A549 (cell line): ENCODE measurements at regions not wholly inside any gene's neighbourhood (a gene's known extent, or its start where the extent isn't known, plus 50 kb on each side); places are given as distances from the start of the nearest gene placed in this dataset.

Source experiments
- ATAC-seq, 2 experiments: fragments of 200-7000 bp in 1 of 2; fragments of >200 bp in 1 of 2; cut with Nextera tagmentation in 1 of 2; cut with Tn5 transposase in 1 of 2; 3 replicates each; pipeline versions ENCODE4 v1.8.0 to v1.9.1; 2018 to 2020; ENCODE audit warnings: mild to moderate bottlenecking in 1 of 2, moderate library complexity in 1 of 2
- CTCF ChIA-PET: fragments of 300-600 bp; sonication (Branson Sonifier 250); formaldehyde crosslinking; extraction: SDS; loops from one replicate; lab custom pipeline; 2021; ENCODE audit warnings: antibody characterized with exemption, inconsistent platforms; lab: Yijun Ruan, JAX
- POLR2A ChIA-PET: fragments of 350-600 bp; formaldehyde crosslinking; extraction: SDS; loops from one replicate; lab custom pipeline; 2021; ENCODE audit warnings: antibody characterized with exemption, inconsistent platforms; lab: Yijun Ruan, JAX
- DNase-seq, 2 experiments: peaks; one replicate each; pipeline versions ENCODE4 v3.0.0 to v3.0.0-alpha.2; 2011 to 2016; ENCODE audit warnings: low read depth in 1 of 2, low spot score in 1 of 2
- FAIRE-seq: peaks from 2 replicates; lab custom pipeline; 2011; peaks lifted over from hg19 to GRCh38; lab: Jason Lieb, UNC
- H3K27ac ChIP-seq, 2 experiments: fragments of >200 bp; sonication (Bioruptor Twin); formaldehyde crosslinking; 3 replicates each; pipeline ENCODE4 v1.5.1; 2016 to 2017
- H3K4me1 ChIP-seq: fragments of >200 bp; sonication (Bioruptor Twin); formaldehyde crosslinking; 3 replicates; pipeline ENCODE4 v1.6.1; 2016
- H3K4me2 ChIP-seq: fragments of >200 bp; sonication (Bioruptor Twin); formaldehyde crosslinking; 3 replicates; pipeline ENCODE4 v1.6.1; 2016
- H3K4me3 ChIP-seq: fragments of >200 bp; sonication (Bioruptor Twin); formaldehyde crosslinking; 3 replicates; pipeline ENCODE4 v1.5.1; 2016
- H3K9me3 ChIP-seq: fragments of >200 bp; sonication (Bioruptor Twin); formaldehyde crosslinking; 3 replicates; pipeline ENCODE4 v1.6.1; 2016
- BCL3 ChIP-seq: fragments of >200 bp; sonication (Bioruptor Twin); formaldehyde crosslinking; IDR thresholded peaks from 3 replicates; pipeline ENCODE4 v1.6.1; 2016
- BHLHE40 ChIP-seq: IDR thresholded peaks from 2 replicates; pipeline ENCODE4 v1.6.1; 2012; ENCODE audit warnings: low read depth, low read length, inconsistent platforms
- CHD4 ChIP-seq: fragments of 200-600 bp; sonication (generic); IDR thresholded peaks from 2 replicates; pipeline ENCODE4 v1.6.1; 2016; ENCODE audit warnings: antibody characterized with exemption, mild to moderate bottlenecking, borderline replicate concordance
- EHF ChIP-seq: fragments of 250-450 bp; sonication (Bioruptor Pico); IDR thresholded peaks from 2 replicates; pipeline ENCODE4 v1.5.0; 2020; ENCODE audit warnings: mild to moderate bottlenecking
- ELK1 ChIP-seq: fragments of 150-350 bp; IDR thresholded peaks from 2 replicates; pipeline ENCODE4 v1.6.1; 2014; ENCODE audit warnings: low read depth, mild to moderate bottlenecking, low read length
- EP300 ChIP-seq, 2 experiments: fragments of >200 bp; sonication (Bioruptor Twin); formaldehyde crosslinking; IDR thresholded peaks; 2 replicates in 1 of 2; 3 replicates in 1 of 2; pipeline ENCODE4 v1.6.1; 2016 to 2017
- HDAC2 ChIP-seq: fragments of 200-600 bp; sonication (generic); IDR thresholded peaks from 2 replicates; pipeline ENCODE4 v1.6.1; 2016
- HOXB5 ChIP-seq: fragments of 250-450 bp; sonication (Bioruptor Pico); IDR thresholded peaks from 2 replicates; pipeline ENCODE4 v1.5.0; 2020; ENCODE audit warnings: mild to moderate bottlenecking, moderate library complexity
- JUN ChIP-seq, 2 experiments: fragments of >200 bp; sonication (Bioruptor Twin); formaldehyde crosslinking; IDR thresholded peaks; 2 replicates in 1 of 2; 3 replicates in 1 of 2; pipeline ENCODE4 v1.6.1; 2016 to 2017
- MYC ChIP-seq: IDR thresholded peaks from 2 replicates; pipeline ENCODE4 v1.6.1; 2012; ENCODE audit warnings: mild to moderate bottlenecking, inconsistent platforms, low read length, improper control_type of control experiment, borderline replicate concordance
- NPAS2 ChIP-seq: fragments of 250-450 bp; sonication (Bioruptor Pico); IDR thresholded peaks from 2 replicates; pipeline ENCODE4 v1.8.0; 2022; ENCODE audit warnings: mild to moderate bottlenecking, moderate library complexity, borderline replicate concordance
- NR3C1 ChIP-seq: fragments of >200 bp; sonication (Bioruptor Twin); formaldehyde crosslinking; IDR thresholded peaks from 3 replicates; pipeline ENCODE4 v1.6.1; 2017
- RAD21 ChIP-seq, 2 experiments: fragments of >200 bp in 1 of 2; sonication (Bioruptor Twin) in 1 of 2; formaldehyde crosslinking in 1 of 2; IDR thresholded peaks in 1 of 2; conservative IDR thresholded peaks in 1 of 2; 2 replicates in 1 of 2; 3 replicates in 1 of 2; pipeline ENCODE4 v1.6.1; 2012 to 2018; ENCODE audit warnings: inconsistent platforms in 1 of 2
- RFX5 ChIP-seq: fragments of 450-650 bp; IDR thresholded peaks from 2 replicates; pipeline ENCODE4 v1.7.1; 2014; ENCODE audit warnings: antibody characterized with exemption, mild to moderate bottlenecking, moderate library complexity
- SREBF2 ChIP-seq: fragments of 450-650 bp; IDR thresholded peaks from 2 replicates; pipeline ENCODE4 v1.6.1; 2014; ENCODE audit warnings: mild to moderate bottlenecking, moderate library complexity
- USF2 ChIP-seq: fragments of 450-650 bp; IDR thresholded peaks from 2 replicates; pipeline ENCODE4 v1.6.1; 2014; ENCODE audit warnings: antibody characterized with exemption
- ZFP36 ChIP-seq: fragments of 450-650 bp; IDR thresholded peaks from 2 replicates; pipeline ENCODE4 v1.6.1; 2014; ENCODE audit warnings: borderline replicate concordance; ENCODE audit not compliant: partially characterized antibody
- WGBS: methylation state at CpG from one replicate; pipeline ENCODE4 v1.1.6; 2017; ENCODE audit errors: missing lambda C conversion rate; 5-methylcytosine and 5-hydroxymethylcytosine counted together

- no peak for ATAC-seq
- CTCF ChIA-PET = interaction anchor here (0.6 to 1.9 kb wide), 3 partner anchors 9 to 21 kb away, joined by 3 to 6 read pairs (median 3); no protein-coding TSS in a partner anchor
- POLR2A ChIA-PET = interaction anchor here (1.5 kb wide), 1 partner anchor 83 kb away, joined by 4 read pairs; no protein-coding TSS in a partner anchor
Measured at GRCh38 chr2:144330951-144331673, 188.8 kb downstream of the ZEB2 start.

GRCh38 chr2:144329472-144329871, 190.4 kb downstream of the ZEB2 start:
- Histone ChIP-seq H3K4me3 (no peak overlapping the region), H3K27ac (no peak overlapping the region), H3K9me3 (no peaks in the 10 kb centered on the region), H3K4me1 (peaks cover 20% of the 10 kb centered on the region; the same call in 2 of the 3 replicates), H3K4me2 (no peak overlapping the region)
- CTCF ChIA-PET = interaction anchor here (0.6 kb wide), 1 partner anchor 13 kb away, joined by 3 read pairs; no protein-coding TSS in a partner anchor
- TF ChIP-seq ZFP36 = no peak
- POLR2A ChIA-PET = no interaction called here
- 91% methylated on average over 2 of the region's 2 CpGs for WGBS
- no peak for FAIRE-seq
- ATAC-seq = no peak
- no peak for DNase-seq

More at GRCh38 chr2:144330951-144331673, 188.8 kb downstream of the ZEB2 start:
- H3K4me3 ChIP-seq = peak overlapping the region; percentile 61
- DNase-seq (no peak), FAIRE-seq (no peak)
- no peak for TF ChIP-seq ELK1
- no peak for TF ChIP-seq USF2
- no peak for TF ChIP-seq SREBF2
- no peak for TF ChIP-seq NR3C1
- TF ChIP-seq CHD4 = no peak
- TF ChIP-seq JUN (IDR thresholded peaks at IDR 0.05) = no peak
- TF ChIP-seq MYC = no peak
- TF ChIP-seq EP300 (IDR thresholded peaks at IDR 0.05) = no peak
- no peaks in the 10 kb centered on the region for H3K9me3 ChIP-seq
- H3K4me2 ChIP-seq = peak overlapping the region; percentile 74
- peak overlapping the region; percentile 91 to 95 for H3K27ac ChIP-seq
- H3K4me1 ChIP-seq = peaks cover 9% of the 10 kb centered on the region; the same call in 2 of the 3 replicates
- WGBS = 13% methylated on average over 12 of the region's 12 CpGs

GRCh38 chr2:144328938-144329337, 191.0 kb downstream of the ZEB2 start:
- ATAC-seq (no peak), FAIRE-seq (no peak), DNase-seq (no peak)
- POLR2A ChIA-PET = no interaction called here
- no peak overlapping the region for H3K27ac ChIP-seq
- no peak overlapping the region for H3K4me2 ChIP-seq
- WGBS = 95% methylated on average over 7 of the region's 7 CpGs
- peaks cover 21% of the 10 kb centered on the region; the same call in 2 of the 3 replicates for H3K4me1 ChIP-seq
- TF ChIP-seq ELK1 = no peak
- TF ChIP-seq NPAS2 = no peak
- no peak for TF ChIP-seq RFX5
- TF ChIP-seq HOXB5 (CRISPR knock-in tag) = no peak
- TF ChIP-seq, all 56 proteins: peak for 0
- no peaks in the 10 kb centered on the region for H3K9me3 ChIP-seq
- H3K4me3 ChIP-seq = no peak overlapping the region
- CTCF ChIA-PET = no interaction called here

GRCh38 chr2:144326825-144327224, 193.1 kb downstream of the ZEB2 start:
- no peak for FAIRE-seq
- DNase-seq = no peak
- Histone ChIP-seq H3K4me3 (no peak overlapping the region), H3K4me1 (peaks cover 18% of the 10 kb centered on the region; the same call in 2 of the 3 replicates), H3K4me2 (no peak overlapping the region), H3K27ac (no peak overlapping the region)
- 74% methylated on average over 3 of the region's 3 CpGs for WGBS
- POLR2A ChIA-PET = no interaction called here
- TF ChIP-seq BCL3 = no peak
- no peak for TF ChIP-seq HDAC2
- TF ChIP-seq EHF (CRISPR knock-in tag) = no peak
- no peak for TF ChIP-seq RAD21 (conservative IDR thresholded peaks at IDR 0.05 in 1 of 2, IDR thresholded peaks at IDR 0.05 in 1 of 2)
- TF ChIP-seq BHLHE40 = no peak
- TF ChIP-seq, all 56 proteins: peak for 0
- CTCF ChIA-PET = no interaction called here
- no peak for ATAC-seq
- no peaks in the 10 kb centered on the region for H3K9me3 ChIP-seq
